HG02852 (cell line): ENCODE measurements at regions not wholly inside any gene's neighbourhood (a gene's known extent, or its start where the extent isn't known, plus 50 kb on each side); places are given as distances from the start of the nearest gene placed in this dataset.

Experiments used
- ATAC-seq: cut with Tn5 transposase; IDR thresholded peaks from one replicate; pipeline ENCODE4 v1.9.1; 2021; ENCODE audit warnings: mild to moderate bottlenecking, moderate library complexity; ENCODE audit not compliant: unreplicated experiment

GRCh38 chr2:58871469-58872142, 630.5 kb upstream of the FANCL start:
- ATAC-seq: peak; percentile 55

GRCh38 chr2:58870704-58871103, 629.6 kb upstream of the FANCL start:
- peak; percentile 49 for ATAC-seq

GRCh38 chr2:58866946-58867345, 625.8 kb upstream of the FANCL start:
- ATAC-seq: no peak

GRCh38 chr2:58866527-58866926, 625.4 kb upstream of the FANCL start:
- ATAC-seq: no peak

GRCh38 chr2:58866040-58866439, 624.9 kb upstream of the FANCL start:
- no peak for ATAC-seq

- ATAC-seq: peak; percentile 72
Measured at GRCh38 chr2:58865436-58865835, 624.3 kb upstream of the FANCL start.

GRCh38 chr2:58862244-58862643, 621.1 kb upstream of the FANCL start:
- peak; percentile 58 for ATAC-seq

GRCh38 chr2:58860586-58860985, 619.5 kb upstream of the FANCL start:
- ATAC-seq: no peak

GRCh38 chr2:58856100-58856499, 615.0 kb upstream of the FANCL start:
- no peak for ATAC-seq

- ATAC-seq: no peak
Measured at GRCh38 chr2:58853420-58853819, 612.3 kb upstream of the FANCL start.

- no peak for ATAC-seq
Measured at GRCh38 chr2:58852905-58853304, 611.8 kb upstream of the FANCL start.

- ATAC-seq: no peak
Measured at GRCh38 chr2:58852243-58852642, 611.1 kb upstream of the FANCL start.

GRCh38 chr2:58851598-58851997, 610.5 kb upstream of the FANCL start:
- no peak for ATAC-seq

- ATAC-seq: no peak
Measured at GRCh38 chr2:58845011-58845410, 603.9 kb upstream of the FANCL start.

- ATAC-seq: no peak
Measured at GRCh38 chr2:58842501-58843155, 601.5 kb upstream of the FANCL start.

- no peak for ATAC-seq
Measured at GRCh38 chr2:58834404-58834803, 593.3 kb upstream of the FANCL start.

GRCh38 chr2:58826795-58827194, 585.7 kb upstream of the FANCL start:
- no peak for ATAC-seq

- no peak for ATAC-seq
Measured at GRCh38 chr2:58812771-58813344, 571.7 kb upstream of the FANCL start.

GRCh38 chr2:58805126-58805525, 564.0 kb upstream of the FANCL start:
- no peak for ATAC-seq

GRCh38 chr2:58803192-58803591, 562.1 kb upstream of the FANCL start:
- no peak for ATAC-seq

GRCh38 chr2:58800881-58801280, 559.8 kb upstream of the FANCL start:
- no peak for ATAC-seq

- no peak for ATAC-seq
Measured at GRCh38 chr2:58798676-58799208, 557.6 kb upstream of the FANCL start.
